NT2/D1 (cell line): ENCODE measurements at regions not wholly inside any gene's neighbourhood (a gene's known extent, or its start where the extent isn't known, plus 50 kb on each side); places are given as distances from the start of the nearest gene placed in this dataset.

Experiments
- DNase-seq: peaks from one replicate; pipeline ENCODE4 v3.0.0-alpha.2; 2011; ENCODE audit warnings: low read depth, low spot score
- H3K27me3 ChIP-seq: 2 replicates; pipeline ENCODE4 v1.6.0; 2011; ENCODE audit warnings: mild to moderate bottlenecking; ENCODE audit not compliant: insufficient read length, insufficient read depth
- H3K36me3 ChIP-seq: 2 replicates; pipeline ENCODE4 v1.6.1; 2011; ENCODE audit warnings: mild to moderate bottlenecking, low read length, mixed read lengths; ENCODE audit not compliant: insufficient read depth, insufficient read length
- H3K4me1 ChIP-seq: 2 replicates; pipeline ENCODE4 v1.5.1; 2011; ENCODE audit not compliant: insufficient read depth, insufficient read length
- H3K4me3 ChIP-seq: 2 replicates; pipeline ENCODE4 v1.5.1; 2011; ENCODE audit warnings: low read depth; ENCODE audit not compliant: insufficient read length
- H3K9ac ChIP-seq: 2 replicates; pipeline ENCODE4 v1.6.0; 2011; ENCODE audit warnings: low read depth; ENCODE audit not compliant: insufficient read length
- H3K9me3 ChIP-seq: 2 replicates; pipeline ENCODE4 v1.5.1; 2011; ENCODE audit warnings: mild to moderate bottlenecking, low read length; ENCODE audit not compliant: insufficient read depth
- SUZ12 ChIP-seq: IDR thresholded peaks from 2 replicates; pipeline ENCODE4 v1.6.1; 2011; ENCODE audit not compliant: insufficient read length, insufficient read depth; ENCODE audit errors: extremely low read depth
- YY1 ChIP-seq: IDR thresholded peaks from 2 replicates; pipeline ENCODE4 v1.6.1; 2011; ENCODE audit not compliant: insufficient read length, insufficient read depth
- ZNF274 ChIP-seq: IDR thresholded peaks from 2 replicates; pipeline ENCODE4 v1.6.1; 2011; ENCODE audit warnings: mild to moderate bottlenecking, low read depth, low read length

DNA sequence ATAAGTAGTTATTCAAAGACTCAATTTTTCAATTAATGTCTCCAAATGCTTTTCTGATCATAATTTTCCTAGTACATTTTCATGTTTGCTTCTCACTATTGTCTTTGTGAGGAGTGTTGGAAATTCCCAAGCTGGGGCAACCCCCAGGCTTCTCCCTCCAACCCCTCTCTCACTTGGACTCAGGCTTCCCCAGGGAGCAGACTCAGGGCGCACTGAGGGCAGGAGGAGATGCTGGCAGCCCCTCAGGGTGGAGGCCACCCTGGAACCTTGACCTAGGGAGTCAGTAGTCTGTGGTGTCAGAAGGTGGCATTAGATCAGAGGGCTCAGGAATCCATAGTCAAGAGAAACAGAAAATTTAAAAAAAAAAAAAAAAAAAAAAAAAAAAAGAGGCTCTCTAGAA lies 86.5 kb upstream of the IRS2 start:
- TF ChIP-seq SUZ12, result no peak
- TF ChIP-seq ZNF274, result no peak
- TF ChIP-seq YY1, result no peak
- H3K4me1 ChIP-seq, result no peaks in the 10 kb centered on the region
- H3K27me3 ChIP-seq, result no peaks in the 10 kb centered on the region
- no peak for DNase-seq
- no peak overlapping the region for H3K4me3 ChIP-seq
- no peak overlapping the region for H3K9ac ChIP-seq
- no peaks in the 10 kb centered on the region for H3K9me3 ChIP-seq
- H3K36me3 ChIP-seq, result no peaks in the 10 kb centered on the region

GRCh38 chr13:109870696-109871370 lies 84.5 kb upstream of the IRS2 start:
- Histone ChIP-seq H3K9me3 (no peaks in the 10 kb centered on the region), H3K27me3 (no peaks in the 10 kb centered on the region), H3K36me3 (no peaks in the 10 kb centered on the region), H3K4me1 (no peaks in the 10 kb centered on the region), H3K9ac (no peak overlapping the region), H3K4me3 (no peak overlapping the region)
- TF ChIP-seq YY1 (no peak), ZNF274 (no peak), SUZ12 (no peak)
- no peak for DNase-seq

DNA sequence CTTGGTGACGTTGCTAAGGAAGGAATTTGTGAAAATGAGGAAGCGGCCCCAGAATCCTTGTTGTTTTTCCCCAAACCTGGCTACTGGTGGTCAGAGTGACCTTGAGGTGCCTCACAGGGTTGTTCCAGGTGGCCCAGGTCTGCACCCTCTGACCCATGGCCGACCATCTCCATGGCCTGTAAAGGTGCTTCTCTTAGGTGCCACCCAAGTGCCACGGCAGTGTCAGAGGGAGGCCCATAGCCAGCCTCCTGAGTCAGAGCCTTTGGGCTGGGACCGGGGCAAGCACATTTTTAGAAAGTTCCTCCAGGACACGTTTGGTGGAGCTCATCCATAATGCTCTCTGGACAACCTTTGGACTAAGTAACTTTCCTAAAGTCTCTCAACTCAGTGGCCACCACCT lies 83.9 kb upstream of the IRS2 start:
- H3K9ac ChIP-seq, result no peak overlapping the region
- no peaks in the 10 kb centered on the region for H3K27me3 ChIP-seq
- no peaks in the 10 kb centered on the region for H3K9me3 ChIP-seq
- H3K36me3 ChIP-seq, result no peaks in the 10 kb centered on the region
- DNase-seq, result no peak
- H3K4me1 ChIP-seq, result no peaks in the 10 kb centered on the region
- no peak overlapping the region for H3K4me3 ChIP-seq
- TF ChIP-seq YY1 (no peak), SUZ12 (no peak), ZNF274 (no peak)

DNA sequence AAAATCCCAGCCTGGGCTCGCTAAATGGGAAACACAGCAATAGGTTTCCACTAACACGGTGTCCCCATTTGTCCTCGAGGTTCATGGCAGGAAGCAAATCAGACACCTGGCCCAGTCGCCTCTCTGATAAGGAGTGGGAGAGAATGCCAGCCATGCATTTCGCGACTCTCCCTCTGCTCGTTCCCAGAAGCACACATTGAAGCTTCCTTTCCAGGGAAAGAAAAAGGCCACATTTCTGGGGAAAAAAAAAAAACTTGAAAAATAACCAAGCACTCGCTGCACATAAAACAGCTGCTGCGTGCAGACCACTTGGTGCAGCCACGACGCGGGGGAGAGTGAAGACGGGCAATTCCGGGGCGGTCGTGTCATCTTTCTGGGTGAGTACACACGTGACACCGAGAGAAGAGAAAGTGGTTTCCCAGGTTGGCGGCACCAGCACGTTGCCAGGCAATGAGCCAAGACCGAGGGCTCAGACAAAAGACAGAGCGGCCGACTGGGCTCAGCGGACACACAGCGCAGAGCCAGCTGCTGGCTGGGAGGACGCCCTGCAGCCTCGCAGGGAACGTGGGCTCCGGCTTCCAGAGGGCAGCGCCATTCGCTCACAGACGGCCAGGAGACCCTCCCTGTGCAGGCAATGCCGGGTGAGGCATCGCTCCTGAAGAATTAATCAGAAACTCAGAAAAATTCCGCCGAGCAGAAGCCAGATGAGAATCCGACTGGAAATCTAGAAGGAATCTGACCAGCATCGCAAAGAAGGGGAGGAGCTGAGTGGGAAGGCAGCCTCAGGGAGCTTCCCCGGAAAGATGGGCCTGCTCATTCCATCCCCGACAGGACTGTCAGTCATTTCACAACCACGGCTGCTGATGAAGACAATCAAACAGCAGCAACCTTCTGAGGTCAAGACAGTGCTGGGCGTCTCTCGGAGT lies 83.2 kb upstream of the IRS2 start:
- Histone ChIP-seq H3K4me1 (no peaks in the 10 kb centered on the region), H3K9me3 (no peaks in the 10 kb centered on the region), H3K4me3 (no peak overlapping the region), H3K9ac (no peak overlapping the region), H3K36me3 (no peaks in the 10 kb centered on the region), H3K27me3 (no peaks in the 10 kb centered on the region)
- no peak for DNase-seq
- TF ChIP-seq ZNF274, result no peak
- no peak for TF ChIP-seq YY1
- no peak for TF ChIP-seq SUZ12

DNA sequence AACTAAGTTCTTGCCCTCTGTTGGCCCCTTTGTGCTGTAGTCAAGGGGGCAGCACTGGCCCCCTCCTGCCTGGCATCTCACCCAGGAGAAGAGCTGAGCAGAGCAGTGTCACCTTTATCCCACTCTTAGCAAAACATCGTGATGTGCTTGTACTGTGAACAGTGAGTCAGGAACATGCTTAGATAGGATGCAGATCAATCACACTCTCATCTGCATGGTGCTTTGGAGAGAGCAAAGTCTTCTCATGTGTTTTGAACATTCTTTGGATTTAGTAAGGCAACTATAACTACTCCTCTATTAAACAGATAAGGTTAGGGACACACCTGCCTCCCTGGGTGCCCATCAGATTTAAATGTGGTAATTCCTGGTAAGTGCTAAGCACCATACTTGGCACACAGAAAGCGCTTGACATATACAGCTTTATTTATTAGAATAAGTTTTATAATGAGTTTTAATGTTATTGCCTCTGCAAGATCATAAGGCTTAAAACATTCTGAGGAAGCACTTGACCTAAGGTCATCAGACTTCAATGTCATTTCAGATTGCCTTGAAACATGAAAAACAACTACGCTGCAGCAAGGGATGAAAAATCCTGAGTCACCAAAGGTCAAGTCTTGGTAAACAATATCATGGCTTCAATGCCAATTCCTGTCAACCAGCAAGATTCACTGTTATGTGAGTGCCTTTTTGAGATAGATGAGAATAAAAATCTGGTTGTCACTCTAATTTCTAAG lies 82.4 kb upstream of the IRS2 start:
- Histone ChIP-seq H3K9ac (no peak overlapping the region), H3K27me3 (no peaks in the 10 kb centered on the region), H3K36me3 (no peaks in the 10 kb centered on the region), H3K9me3 (no peaks in the 10 kb centered on the region), H3K4me3 (no peak overlapping the region), H3K4me1 (no peaks in the 10 kb centered on the region)
- TF ChIP-seq ZNF274 (no peak), YY1 (no peak), SUZ12 (no peak)
- DNase-seq, result no peak

DNA sequence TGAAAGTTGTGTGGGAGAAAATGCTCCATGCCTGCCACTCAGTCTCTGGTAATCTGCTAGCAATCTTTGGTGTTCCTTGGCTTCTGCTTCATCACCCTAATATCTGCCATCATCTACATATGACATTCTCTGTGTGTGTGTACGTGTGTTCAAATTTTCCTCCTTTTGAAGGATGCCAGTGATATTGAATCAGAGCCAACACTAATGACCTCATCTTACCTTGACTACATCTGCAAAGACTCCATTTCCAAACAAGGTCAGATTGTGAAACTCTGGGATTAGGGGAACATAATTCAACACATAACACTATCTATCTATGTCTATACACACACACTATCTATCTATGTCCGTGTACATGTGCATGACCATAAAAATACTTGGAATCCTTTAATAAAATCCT lies 81.4 kb upstream of the IRS2 start:
- H3K9ac ChIP-seq, result no peak overlapping the region
- no peaks in the 10 kb centered on the region for H3K9me3 ChIP-seq
- no peaks in the 10 kb centered on the region for H3K4me1 ChIP-seq
- DNase-seq, result no peak
- no peaks in the 10 kb centered on the region for H3K27me3 ChIP-seq
- no peaks in the 10 kb centered on the region for H3K36me3 ChIP-seq
- H3K4me3 ChIP-seq, result no peak overlapping the region
- TF ChIP-seq SUZ12 (no peak), ZNF274 (no peak), YY1 (no peak)

- TF ChIP-seq YY1 (no peak), ZNF274 (no peak), SUZ12 (no peak)
- no peak overlapping the region for H3K9ac ChIP-seq
- no peak overlapping the region for H3K4me3 ChIP-seq
- no peaks in the 10 kb centered on the region for H3K27me3 ChIP-seq
- H3K36me3 ChIP-seq, result no peaks in the 10 kb centered on the region
- no peak for DNase-seq
- no peaks in the 10 kb centered on the region for H3K9me3 ChIP-seq
- no peaks in the 10 kb centered on the region for H3K4me1 ChIP-seq
Observed at GRCh38 chr13:109862627-109863026, 76.2 kb upstream of the IRS2 start.
